ENCODE measurements at regions not wholly inside any gene's neighbourhood (a gene's known extent, or its start where the extent isn't known, plus 50 kb on each side); places are given as distances from the start of the nearest gene placed in this dataset.

DNA sequence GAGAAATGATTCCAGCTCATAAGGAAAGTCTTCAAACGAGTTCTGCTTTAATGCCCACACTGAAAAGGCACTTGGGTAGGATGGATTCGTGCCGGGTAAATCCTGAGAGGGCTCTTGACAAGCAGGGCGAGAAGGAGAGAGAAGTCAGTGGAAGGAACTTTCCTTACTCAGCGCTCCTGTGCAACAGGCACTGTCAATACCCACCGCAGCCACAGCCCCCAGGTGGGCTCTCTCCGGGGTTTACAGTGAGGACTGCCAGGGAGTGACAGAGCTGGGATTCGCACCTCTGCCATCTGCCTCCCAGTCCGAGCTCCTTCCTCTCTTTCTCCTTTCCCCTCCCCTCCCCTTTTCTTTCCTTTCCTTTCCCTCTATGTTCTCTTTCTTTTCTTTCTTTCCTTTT is 118.7 kb downstream of the BEGAIN start:
- H3K36me3 ChIP-seq (replicated peaks in 1 of 2; ENCODE audit: control insufficient read depth in 2 of 2, insufficient read depth in 2 of 2, low read length in 2 of 2) = no peaks in the 10 kb centered on the region
- no peaks in the 10 kb centered on the region for H3K9me3 ChIP-seq (replicated peaks in 1 of 2; ENCODE audit: control insufficient read depth in 2 of 2, insufficient read depth in 1 of 2, low read depth in 1 of 2, low read length in 2 of 2)
- H3K27me3 ChIP-seq (ENCODE audit: control insufficient read depth in 3 of 3, insufficient read depth in 3 of 3, low read depth in 1 of 3, low read length in 3 of 3) = peaks cover 0 to 23% (median 0%) of the 10 kb centered on the region in 3 experiments
- H2AFZ ChIP-seq (ENCODE audit: low read length) = no peak overlapping the region
- H3K4ac ChIP-seq (ENCODE audit: low read length) = no peak overlapping the region
- H2AK5ac ChIP-seq (ENCODE audit: low read depth, low read length) = no peak overlapping the region
- H2BK15ac ChIP-seq (ENCODE audit: low read length) = no peak overlapping the region
- H4K8ac ChIP-seq (ENCODE audit: low read depth, low read length) = no peak overlapping the region
- no peaks in the 10 kb centered on the region for H3K79me1 ChIP-seq (ENCODE audit: low read depth, low read length)
- H2BK5ac ChIP-seq (ENCODE audit: low read length) = no peak overlapping the region
- no peak overlapping the region for H3K27ac ChIP-seq (replicated peaks; ENCODE audit: low read length)
- no peak overlapping the region for H3K23ac ChIP-seq (ENCODE audit: low read depth, low read length, poor library complexity)
- no peak overlapping the region for H3K14ac ChIP-seq (ENCODE audit: low read length)
- H3K4me1 ChIP-seq (ENCODE audit: control insufficient read depth in 2 of 2, insufficient read depth in 1 of 2, low read depth in 1 of 2, low read length in 2 of 2) = peaks cover 12 to 13% of the 10 kb centered on the region in 2 donors
- no peak for DNase-seq (ENCODE audit: low spot score)
- H3K18ac ChIP-seq (ENCODE audit: low read length) = no peak overlapping the region
- H2BK120ac ChIP-seq (ENCODE audit: low read depth, low read length) = no peak overlapping the region
- no peak overlapping the region for H3K4me2 ChIP-seq (ENCODE audit: insufficient read depth, low read length, poor library complexity, severe bottlenecking)
- WGBS, 2 donors (ENCODE audit: extremely low coverage in 2 of 2, insufficient read length in 2 of 2, insufficient replicate concordance in 1 of 2) = no CpG with 5 or more reads among the region's 9 CpGs
- H3K9ac ChIP-seq (ENCODE audit: low read depth, low read length, poor library complexity) = no peak overlapping the region
- H2BK12ac ChIP-seq (ENCODE audit: low read length) = no peak overlapping the region
- no peak overlapping the region for H3K4me3 ChIP-seq (ENCODE audit: low read length in 2 of 2)
- H4K91ac ChIP-seq (ENCODE audit: low read depth, low read length, poor library complexity) = no peak overlapping the region

- Histone ChIP-seq H3K4ac (ENCODE audit: low read length) (no peak overlapping the region), H2BK5ac (ENCODE audit: low read length) (no peak overlapping the region), H3K4me3 (ENCODE audit: low read length in 2 of 2) (no peak overlapping the region), H2BK12ac (ENCODE audit: low read length) (no peak overlapping the region), H2BK120ac (ENCODE audit: low read depth, low read length) (no peak overlapping the region), H3K9ac (ENCODE audit: low read depth, low read length, poor library complexity) (peak overlapping the region; percentile 18), H2AK5ac (ENCODE audit: low read depth, low read length) (no peak overlapping the region), H2BK15ac (ENCODE audit: low read length) (no peak overlapping the region), H2AFZ (ENCODE audit: low read length) (no peak overlapping the region), H4K8ac (ENCODE audit: low read depth, low read length) (no peak overlapping the region), H3K27me3 (ENCODE audit: control insufficient read depth in 3 of 3, insufficient read depth in 3 of 3, low read depth in 1 of 3, low read length in 3 of 3) (peaks cover 0 to 25% (median 0%) of the 10 kb centered on the region in 3 experiments), H3K4me1 (ENCODE audit: control insufficient read depth in 2 of 2, insufficient read depth in 1 of 2, low read depth in 1 of 2, low read length in 2 of 2) (peaks cover 11 to 13% of the 10 kb centered on the region in 2 donors), H3K4me2 (ENCODE audit: insufficient read depth, low read length, poor library complexity, severe bottlenecking) (no peak overlapping the region), H3K23ac (ENCODE audit: low read depth, low read length, poor library complexity) (no peak overlapping the region), H3K9me3 (replicated peaks in 1 of 2; ENCODE audit: control insufficient read depth in 2 of 2, insufficient read depth in 1 of 2, low read depth in 1 of 2, low read length in 2 of 2) (no peaks in the 10 kb centered on the region), H3K36me3 (replicated peaks in 1 of 2; ENCODE audit: control insufficient read depth in 2 of 2, insufficient read depth in 2 of 2, low read length in 2 of 2) (no peaks in the 10 kb centered on the region), H3K18ac (ENCODE audit: low read length) (no peak overlapping the region), H4K91ac (ENCODE audit: low read depth, low read length, poor library complexity) (no peak overlapping the region), H3K79me1 (ENCODE audit: low read depth, low read length) (no peaks in the 10 kb centered on the region), H3K14ac (ENCODE audit: low read length) (no peak overlapping the region), H3K27ac (replicated peaks; ENCODE audit: low read length) (no peak overlapping the region)
- no CpG with 5 or more reads among the region's 6 CpGs for WGBS, 2 donors (ENCODE audit: extremely low coverage in 2 of 2, insufficient read length in 2 of 2, insufficient replicate concordance in 1 of 2)
- no peak for DNase-seq (ENCODE audit: low spot score)
Observed at GRCh38 chr14:100469632-100470522, 117.3 kb downstream of the BEGAIN start.

GRCh38 chr14:100470523-100470897 is 116.7 kb downstream of the BEGAIN start:
- no peak overlapping the region for H3K9ac ChIP-seq (ENCODE audit: low read depth, low read length, poor library complexity)
- no peak for DNase-seq (ENCODE audit: low spot score)
- WGBS, 2 donors (ENCODE audit: extremely low coverage in 2 of 2, insufficient read length in 2 of 2, insufficient replicate concordance in 1 of 2) = no CpG with 5 or more reads among the region's 2 CpGs
- H4K91ac ChIP-seq (ENCODE audit: low read depth, low read length, poor library complexity) = no peak overlapping the region
- H3K4me3 ChIP-seq (ENCODE audit: low read length in 2 of 2) = no peak overlapping the region
- no peak overlapping the region for H3K27ac ChIP-seq (replicated peaks; ENCODE audit: low read length)
- no peaks in the 10 kb centered on the region for H3K9me3 ChIP-seq (replicated peaks in 1 of 2; ENCODE audit: control insufficient read depth in 2 of 2, insufficient read depth in 1 of 2, low read depth in 1 of 2, low read length in 2 of 2)
- no peak overlapping the region for H2BK12ac ChIP-seq (ENCODE audit: low read length)
- no peak overlapping the region for H3K14ac ChIP-seq (ENCODE audit: low read length)
- H3K18ac ChIP-seq (ENCODE audit: low read length) = peak overlapping the region; percentile 32
- H3K4ac ChIP-seq (ENCODE audit: low read length) = no peak overlapping the region
- peaks cover 9 to 11% of the 10 kb centered on the region in 2 donors for H3K4me1 ChIP-seq (ENCODE audit: control insufficient read depth in 2 of 2, insufficient read depth in 1 of 2, low read depth in 1 of 2, low read length in 2 of 2)
- no peak overlapping the region for H2AK5ac ChIP-seq (ENCODE audit: low read depth, low read length)
- no peak overlapping the region for H4K8ac ChIP-seq (ENCODE audit: low read depth, low read length)
- H2BK15ac ChIP-seq (ENCODE audit: low read length) = no peak overlapping the region
- no peaks in the 10 kb centered on the region for H3K36me3 ChIP-seq (replicated peaks in 1 of 2; ENCODE audit: control insufficient read depth in 2 of 2, insufficient read depth in 2 of 2, low read length in 2 of 2)
- peaks cover 0 to 25% (median 0%) of the 10 kb centered on the region in 3 experiments for H3K27me3 ChIP-seq (ENCODE audit: control insufficient read depth in 3 of 3, insufficient read depth in 3 of 3, low read depth in 1 of 3, low read length in 3 of 3)
- H3K23ac ChIP-seq (ENCODE audit: low read depth, low read length, poor library complexity) = peak overlapping the region; percentile 73
- no peaks in the 10 kb centered on the region for H3K79me1 ChIP-seq (ENCODE audit: low read depth, low read length)
- no peak overlapping the region for H2AFZ ChIP-seq (ENCODE audit: low read length)
- no peak overlapping the region for H2BK5ac ChIP-seq (ENCODE audit: low read length)
- H2BK120ac ChIP-seq (ENCODE audit: low read depth, low read length) = no peak overlapping the region
- H3K4me2 ChIP-seq (ENCODE audit: insufficient read depth, low read length, poor library complexity, severe bottlenecking) = no peak overlapping the region

GRCh38 chr14:100471441-100472093 is 115.7 kb downstream of the BEGAIN start:
- no peak overlapping the region for H3K4me3 ChIP-seq (ENCODE audit: low read length in 2 of 2)

More at GRCh38 chr14:100471441-100472093, 115.7 kb downstream of the BEGAIN start:
- Histone ChIP-seq H2BK120ac (ENCODE audit: low read depth, low read length) (no peak overlapping the region), H3K27me3 (ENCODE audit: control insufficient read depth in 3 of 3, insufficient read depth in 3 of 3, low read depth in 1 of 3, low read length in 3 of 3) (peaks cover 0 to 25% (median 0%) of the 10 kb centered on the region in 3 experiments), H3K36me3 (replicated peaks in 1 of 2; ENCODE audit: control insufficient read depth in 2 of 2, insufficient read depth in 2 of 2, low read length in 2 of 2) (no peaks in the 10 kb centered on the region), H3K9ac (ENCODE audit: low read depth, low read length, poor library complexity) (no peak overlapping the region), H3K9me3 (replicated peaks in 1 of 2; ENCODE audit: control insufficient read depth in 2 of 2, insufficient read depth in 1 of 2, low read depth in 1 of 2, low read length in 2 of 2) (no peaks in the 10 kb centered on the region), H2BK12ac (ENCODE audit: low read length) (no peak overlapping the region), H2BK5ac (ENCODE audit: low read length) (no peak overlapping the region), H2AFZ (ENCODE audit: low read length) (no peak overlapping the region), H3K14ac (ENCODE audit: low read length) (no peak overlapping the region), H3K79me1 (ENCODE audit: low read depth, low read length) (no peaks in the 10 kb centered on the region), H3K4ac (ENCODE audit: low read length) (no peak overlapping the region), H3K4me1 (ENCODE audit: control insufficient read depth in 2 of 2, insufficient read depth in 1 of 2, low read depth in 1 of 2, low read length in 2 of 2) (peaks cover 2 to 11% of the 10 kb centered on the region in 2 donors), H3K18ac (ENCODE audit: low read length) (peak overlapping the region; percentile 18), H3K4me2 (ENCODE audit: insufficient read depth, low read length, poor library complexity, severe bottlenecking) (no peak overlapping the region), H3K27ac (replicated peaks; ENCODE audit: low read length) (no peak overlapping the region), H2AK5ac (ENCODE audit: low read depth, low read length) (no peak overlapping the region), H3K23ac (ENCODE audit: low read depth, low read length, poor library complexity) (no peak overlapping the region), H4K8ac (ENCODE audit: low read depth, low read length) (no peak overlapping the region), H4K91ac (ENCODE audit: low read depth, low read length, poor library complexity) (no peak overlapping the region), H2BK15ac (ENCODE audit: low read length) (no peak overlapping the region)
- no peak for DNase-seq (ENCODE audit: low spot score)
- WGBS, 2 donors (ENCODE audit: extremely low coverage in 2 of 2, insufficient read length in 2 of 2, insufficient replicate concordance in 1 of 2) = no CpG with 5 or more reads among the region's 16 CpGs

All from neuronal stem cell (in vitro differentiated cells).